Neural cell (in vitro differentiated cells): ENCODE measurements at regions not wholly inside any gene's neighbourhood (a gene's known extent, or its start where the extent isn't known, plus 50 kb on each side); places are given as distances from the start of the nearest gene placed in this dataset.

Experiments used
- H2AFZ ChIP-seq: fragments of 200-600, 300-800 bp; sonication (generic), shearing (Covaris generic); 2 replicates; pipeline ENCODE4 v1.6.0; 2014; ENCODE audit warnings: low read depth, mild to moderate bottlenecking, antibody characterized with exemption, low read length, moderate library complexity
- H3F3A ChIP-seq: fragments of 200-600 bp; shearing (Covaris generic); 2 replicates; pipeline ENCODE4 v1.6.1; 2016; ENCODE audit warnings: mild to moderate bottlenecking, moderate library complexity, mixed read lengths, antibody characterized with exemption, low read length; ENCODE audit not compliant: insufficient read depth, poor library complexity, severe bottlenecking
- H3K27ac ChIP-seq: fragments of 200-600, 300-800 bp; sonication (generic), shearing (Covaris generic); 2 replicates; pipeline ENCODE4 v1.5.1; 2014; ENCODE audit warnings: mild to moderate bottlenecking, low read length, moderate library complexity
- H3K27me3 ChIP-seq: fragments of 300-800, 200-600 bp; sonication (generic), shearing (Covaris generic); 2 replicates; pipeline ENCODE4 v1.6.0; 2014; ENCODE audit warnings: mild to moderate bottlenecking, low read depth, low read length, moderate library complexity; ENCODE audit not compliant: insufficient read depth
- H3K36me3 ChIP-seq: fragments of 300-800, 200-600 bp; sonication (generic), shearing (Covaris generic); 2 replicates; pipeline ENCODE4 v1.5.1; 2014; ENCODE audit warnings: mild to moderate bottlenecking, antibody characterized with exemption, low read length, moderate library complexity; ENCODE audit not compliant: insufficient read depth
- H3K4me2 ChIP-seq: fragments of 300-800, 200-600 bp; sonication (generic), shearing (Covaris generic); 2 replicates; pipeline ENCODE4 v1.6.0; 2014; ENCODE audit warnings: mild to moderate bottlenecking, low read length
- H3K4me3 ChIP-seq: fragments of 300-800, 200-600 bp; sonication (generic), shearing (Covaris generic); 2 replicates; pipeline ENCODE4 v1.5.1; 2014; ENCODE audit warnings: mild to moderate bottlenecking, low read length, moderate library complexity
- H3K79me2 ChIP-seq: fragments of 200-600 bp; shearing (Covaris generic); replicated peaks from 2 replicates; pipeline ENCODE4 v1.6.0; 2014; ENCODE audit warnings: mild to moderate bottlenecking, low read length, moderate library complexity; ENCODE audit not compliant: insufficient read depth
- H3K9ac ChIP-seq: fragments of 300-800, 200-600 bp; sonication (generic), shearing (Covaris generic); 2 replicates; pipeline ENCODE4 v1.6.1; 2016; ENCODE audit warnings: mild to moderate bottlenecking, low read length, mixed read lengths
- H3K9me2 ChIP-seq: fragments of 200-600 bp; shearing (Covaris generic); 2 replicates; pipeline ENCODE4 v1.6.1; 2016; ENCODE audit warnings: mild to moderate bottlenecking, low read length, mixed read lengths; ENCODE audit not compliant: insufficient read depth
- H3K9me3 ChIP-seq: fragments of 200-600, 300-800 bp; sonication (generic), shearing (Covaris generic); 2 replicates; pipeline ENCODE4 v1.6.1; 2016; ENCODE audit warnings: mild to moderate bottlenecking, mixed run types, low read length, moderate library complexity, mixed read lengths
- H4K20me1 ChIP-seq: fragments of 200-600 bp; shearing (Covaris generic); 2 replicates; pipeline ENCODE4 v1.6.1; 2016; ENCODE audit warnings: mild to moderate bottlenecking, mixed run types; ENCODE audit not compliant: insufficient read depth
- CTCF ChIP-seq: fragments of 450-650 bp; IDR thresholded peaks from 2 replicates; pipeline ENCODE4 v1.5.1; 2014; ENCODE audit warnings: antibody characterized with exemption, mild to moderate bottlenecking, moderate library complexity; ENCODE audit not compliant: poor library complexity, severe bottlenecking
- EP300 ChIP-seq: fragments of 450-650 bp; conservative IDR thresholded peaks from 2 replicates; pipeline ENCODE4 v1.6.1; 2014; ENCODE audit warnings: antibody characterized with exemption, mild to moderate bottlenecking, moderate library complexity; ENCODE audit not compliant: poor library complexity, severe bottlenecking
- EZH2 ChIP-seq: fragments of 200-600, 300-800 bp; shearing (Covaris generic), sonication (generic); IDR thresholded peaks from 2 replicates; pipeline ENCODE4 v1.6.1; 2014; ENCODE audit warnings: antibody characterized with exemption, low read length, borderline replicate concordance, mild to moderate bottlenecking; ENCODE audit not compliant: insufficient read depth, poor library complexity, severe bottlenecking
- MXI1 ChIP-seq: fragments of 450-650 bp; conservative IDR thresholded peaks from 2 replicates; pipeline ENCODE4 v1.6.1; 2014; ENCODE audit warnings: antibody characterized with exemption, mild to moderate bottlenecking; ENCODE audit not compliant: poor library complexity, severe bottlenecking
- POLR2AphosphoS5 ChIP-seq: IDR thresholded peaks from 2 replicates; pipeline ENCODE4 v1.6.1; 2012
- RAD21 ChIP-seq: fragments of 450-650 bp; conservative IDR thresholded peaks from 2 replicates; pipeline ENCODE4 v1.6.1; 2014; ENCODE audit warnings: antibody characterized with exemption, mild to moderate bottlenecking, moderate library complexity
- REST ChIP-seq: IDR thresholded peaks from 2 replicates; pipeline ENCODE4 v1.6.1; 2012; ENCODE audit warnings: borderline replicate concordance
- SMC3 ChIP-seq: fragments of 450-650 bp; conservative IDR thresholded peaks from 2 replicates; pipeline ENCODE4 v1.6.1; 2014; ENCODE audit warnings: antibody characterized with exemption, mild to moderate bottlenecking, moderate library complexity; ENCODE audit not compliant: poor library complexity
- TAF1 ChIP-seq: IDR thresholded peaks from 2 replicates; pipeline ENCODE4 v1.6.1; 2012; ENCODE audit warnings: low read depth

- H3K4me2 ChIP-seq: no peak overlapping the region
- H2AFZ ChIP-seq: no peak overlapping the region
- H3K4me3 ChIP-seq: no peak overlapping the region
- no peaks in the 10 kb centered on the region for H3F3A ChIP-seq
- H3K36me3 ChIP-seq: no peaks in the 10 kb centered on the region
- H3K27me3 ChIP-seq: no peaks in the 10 kb centered on the region
- H3K9me2 ChIP-seq: no peaks in the 10 kb centered on the region
- no peaks in the 10 kb centered on the region for H3K9me3 ChIP-seq
- no peaks in the 10 kb centered on the region for H4K20me1 ChIP-seq
- TF ChIP-seq CTCF (no peak), EZH2 (no peak), POLR2AphosphoS5 (no peak), MXI1 (no peak), EP300 (no peak), REST (no peak), TAF1 (no peak), SMC3 (no peak), RAD21 (no peak)
- H3K9ac ChIP-seq: no peak overlapping the region
- no peaks in the 10 kb centered on the region for H3K79me2 ChIP-seq
- no peak overlapping the region for H3K27ac ChIP-seq
Observed at GRCh38 chr12:20055856-20056255, 312.5 kb upstream of the PDE3A start.

GRCh38 chr12:20057398-20057797, 310.9 kb upstream of the PDE3A start:
- Histone ChIP-seq H3K36me3 (no peaks in the 10 kb centered on the region), H3F3A (no peaks in the 10 kb centered on the region), H3K9me2 (no peaks in the 10 kb centered on the region), H3K9ac (no peak overlapping the region), H3K4me2 (no peak overlapping the region), H4K20me1 (no peaks in the 10 kb centered on the region), H3K27ac (no peak overlapping the region), H3K4me3 (no peak overlapping the region), H3K27me3 (no peaks in the 10 kb centered on the region), H3K9me3 (no peaks in the 10 kb centered on the region), H3K79me2 (no peaks in the 10 kb centered on the region), H2AFZ (no peak overlapping the region)
- TF ChIP-seq REST (no peak), EP300 (no peak), EZH2 (no peak)
